Testis (tissue), 2 donors: ENCODE measurements at regions not wholly inside any gene's neighbourhood (a gene's known extent, or its start where the extent isn't known, plus 50 kb on each side); places are given as distances from the start of the nearest gene placed in this dataset.

Experiments
- CTCF ChIP-seq, 3 experiments: fragments of 450-650 bp in 2 of 3; fragments of 200-600 bp in 1 of 3; sonication (generic) in 1 of 3; IDR thresholded peaks; one replicate each; pipeline ENCODE4 v1.5.1; 2016 to 2019; ENCODE audit warnings: antibody characterized with exemption in 3 of 3, mild to moderate bottlenecking in 2 of 3, moderate library complexity in 1 of 3
- POLR2A ChIP-seq: fragments of 450-650 bp; IDR thresholded peaks from one replicate; pipeline ENCODE4 v1.6.1; 2017; ENCODE audit warnings: antibody characterized with exemption, mild to moderate bottlenecking, moderate library complexity

GRCh38 chr4:165600959-165601683, 222.3 kb downstream of the CPE start:
- no peak for TF ChIP-seq CTCF (IDR thresholded peaks at IDR 0.05)
- no peak for TF ChIP-seq POLR2A
